GM19395 (cell line): ENCODE measurements at regions not wholly inside any gene's neighbourhood (a gene's known extent, or its start where the extent isn't known, plus 50 kb on each side); places are given as distances from the start of the nearest gene placed in this dataset.
"Not testable (repeated sequence)": the region's sequence is repeated elsewhere in the genome, so short reads cannot be mapped to it uniquely, and the experiment has no call there.

Experiments
- ATAC-seq: cut with Tn5 transposase; IDR thresholded peaks from one replicate; pipeline ENCODE4 v1.9.1; 2021; ENCODE audit warnings: mild to moderate bottlenecking, moderate library complexity; ENCODE audit not compliant: unreplicated experiment

DNA sequence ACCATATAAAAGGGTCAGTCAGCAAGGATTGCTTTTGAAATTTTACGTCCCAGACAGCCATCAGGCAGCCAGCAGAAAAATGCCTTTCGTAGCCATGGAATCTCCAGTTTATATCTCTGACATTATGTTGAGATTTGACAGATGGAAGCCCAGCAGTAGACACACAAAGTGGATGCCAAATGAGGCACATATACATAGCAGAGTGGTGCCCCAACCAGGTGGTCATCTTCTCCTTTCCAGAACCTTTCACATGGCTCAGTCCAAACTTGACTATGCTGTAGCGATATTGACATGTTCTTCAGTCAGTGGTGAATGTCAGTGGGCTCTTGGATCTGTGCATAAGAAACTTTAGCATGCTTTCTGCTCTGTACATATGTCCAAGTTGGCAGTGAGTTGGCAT, 123.3 kb upstream of the GBE1 start:
- no peak for ATAC-seq

DNA sequence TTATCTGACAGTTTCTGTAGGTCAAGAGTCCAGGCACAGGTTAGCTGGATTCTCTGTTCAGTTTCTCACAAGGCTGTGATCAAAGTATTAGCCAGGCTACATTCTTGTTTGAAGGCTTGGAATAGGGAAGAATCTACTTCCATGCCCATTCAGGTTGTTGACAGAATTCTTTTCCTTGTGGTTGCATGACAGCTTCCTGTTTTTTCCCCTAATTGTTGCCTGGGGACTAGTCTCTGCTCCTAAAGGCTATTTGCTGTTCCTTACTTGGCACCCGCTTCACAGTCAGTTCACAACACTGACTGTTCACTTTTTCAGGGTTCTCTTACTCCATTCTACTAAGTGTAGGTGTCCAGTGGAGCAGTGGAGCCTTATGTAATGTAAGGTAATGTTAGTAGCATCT, 115.4 kb upstream of the GBE1 start:
- no peak for ATAC-seq

DNA sequence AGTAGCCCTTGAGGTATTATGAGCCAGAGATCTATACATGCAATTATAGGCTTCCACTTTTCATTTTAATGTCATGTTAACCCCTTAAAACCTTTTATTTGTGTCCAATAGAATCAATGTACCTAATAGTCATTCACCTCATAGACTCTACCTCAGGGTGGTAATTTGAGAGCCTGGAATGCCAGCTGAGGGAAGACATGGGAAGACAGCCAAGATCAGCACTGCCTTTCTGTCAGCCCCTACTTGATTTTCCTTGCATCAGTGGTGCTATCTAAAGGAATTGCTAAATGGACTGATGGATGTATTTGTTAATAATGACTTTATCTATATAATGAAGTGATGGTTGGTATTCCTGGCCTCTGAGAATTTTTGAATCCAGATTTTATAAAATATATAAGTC, 113.3 kb upstream of the GBE1 start:
- no peak for ATAC-seq

DNA sequence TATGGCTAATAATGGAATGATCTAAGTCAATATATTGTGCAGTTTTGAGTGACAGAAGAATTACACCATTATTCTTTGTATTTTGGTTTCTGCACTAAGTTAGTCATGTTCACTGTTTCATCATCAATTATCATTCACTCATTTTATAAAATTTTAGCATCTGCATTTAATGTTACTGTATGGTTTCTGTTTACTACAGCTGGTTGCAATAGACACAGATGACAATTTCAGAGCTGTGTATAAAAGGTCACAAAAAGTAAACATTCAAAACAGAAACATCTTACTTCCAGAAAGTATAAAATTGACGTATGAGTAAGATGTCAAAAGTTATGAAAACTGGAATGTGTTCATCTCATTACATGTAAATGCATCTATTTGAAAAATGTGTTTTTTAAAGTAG, 111.1 kb upstream of the GBE1 start:
- no peak for ATAC-seq

GRCh38 chr3:81871358-81872155, 110.1 kb upstream of the GBE1 start:
- ATAC-seq: no peak

- no peak for ATAC-seq
Measured at GRCh38 chr3:81869382-81869781, 107.9 kb upstream of the GBE1 start.

DNA sequence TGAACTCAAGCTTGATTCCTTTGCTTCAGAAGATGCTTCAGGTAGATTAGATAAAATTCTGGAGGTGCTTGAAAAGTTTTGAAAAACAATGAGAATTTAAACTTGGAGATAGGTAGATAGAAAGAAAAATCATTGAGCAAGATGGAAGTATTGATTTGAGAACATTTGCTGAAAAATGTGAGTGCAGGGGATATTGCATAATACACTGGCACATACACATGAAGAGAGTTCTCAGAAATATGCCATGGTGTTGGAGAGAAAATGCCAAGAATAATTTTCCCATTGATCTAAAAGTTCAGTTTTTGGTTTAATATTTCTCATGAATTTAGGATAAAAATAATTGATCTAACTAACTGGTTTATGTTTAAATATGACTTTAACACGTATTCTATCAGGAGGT, 107.2 kb upstream of the GBE1 start:
- no peak for ATAC-seq

GRCh38 chr3:81867875-81868274, 106.4 kb upstream of the GBE1 start:
- no peak for ATAC-seq

- ATAC-seq: not testable (repeated sequence)
Measured at GRCh38 chr3:81865164-81865563, 103.7 kb upstream of the GBE1 start.

- ATAC-seq: no peak
Measured at GRCh38 chr3:81864272-81864671, 102.8 kb upstream of the GBE1 start.

DNA sequence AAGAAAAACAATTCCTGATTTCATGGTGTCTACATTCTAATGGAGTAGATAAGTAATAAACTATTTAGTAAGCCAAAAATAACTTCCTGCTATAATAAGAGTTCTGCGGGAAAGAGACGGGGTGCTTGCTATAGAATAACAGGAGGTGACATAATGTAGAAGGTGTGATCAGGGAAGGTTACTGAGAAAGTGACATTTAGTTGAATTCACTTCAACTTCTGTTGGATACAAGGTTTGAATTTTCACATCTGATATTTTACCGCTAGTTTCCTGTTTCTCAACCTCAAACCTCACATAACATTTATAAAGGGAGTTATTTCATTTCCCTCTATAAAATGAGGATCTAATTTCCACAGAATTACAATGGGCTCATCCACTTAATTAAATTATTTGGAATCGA, 102.3 kb upstream of the GBE1 start:
- no peak for ATAC-seq

- no peak for ATAC-seq
Measured at GRCh38 chr3:81861593-81861992, 100.1 kb upstream of the GBE1 start.

- no peak for ATAC-seq
Measured at GRCh38 chr3:81859524-81859923, 98.1 kb upstream of the GBE1 start.

GRCh38 chr3:81853431-81853830, 92.0 kb upstream of the GBE1 start:
- ATAC-seq: no peak

GRCh38 chr3:81851176-81851575, 89.7 kb upstream of the GBE1 start:
- no peak for ATAC-seq

DNA sequence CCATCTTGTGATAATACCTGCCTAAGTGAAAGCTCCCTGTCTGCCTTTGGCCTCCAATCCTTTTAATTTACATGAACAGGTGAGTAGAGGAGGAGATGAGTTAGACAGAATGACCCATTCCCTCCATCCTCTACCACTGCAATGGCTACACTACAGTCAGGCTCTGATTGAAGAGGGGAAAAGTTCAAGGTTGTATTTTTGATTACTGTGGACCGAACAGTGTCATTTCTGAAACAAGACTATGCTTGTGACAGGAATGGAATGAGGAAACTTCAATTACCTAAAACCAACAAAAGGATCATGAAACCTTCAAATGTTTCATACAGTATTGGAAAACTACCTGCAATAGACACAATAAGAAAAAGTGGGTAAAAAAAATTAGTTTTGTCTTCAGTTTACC, 85.5 kb upstream of the GBE1 start:
- no peak for ATAC-seq

DNA sequence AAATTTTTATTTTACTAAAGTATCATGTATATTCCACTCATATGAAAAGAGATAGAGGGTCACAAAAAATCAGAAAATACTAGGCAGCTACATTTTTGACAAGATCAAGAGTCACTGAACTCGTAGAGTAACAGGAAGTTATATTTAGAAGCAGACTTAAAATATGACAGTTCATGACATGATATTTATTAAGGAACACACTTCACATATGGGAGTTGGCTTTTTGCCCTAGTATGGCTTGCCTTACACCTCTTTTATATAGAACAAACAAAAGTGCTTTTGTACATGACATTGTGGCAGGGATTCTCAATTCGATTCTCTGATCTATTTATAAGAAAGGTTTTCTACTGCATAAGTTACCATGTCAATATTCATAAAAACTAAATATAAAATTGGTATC, 80.1 kb upstream of the GBE1 start:
- no peak for ATAC-seq

DNA sequence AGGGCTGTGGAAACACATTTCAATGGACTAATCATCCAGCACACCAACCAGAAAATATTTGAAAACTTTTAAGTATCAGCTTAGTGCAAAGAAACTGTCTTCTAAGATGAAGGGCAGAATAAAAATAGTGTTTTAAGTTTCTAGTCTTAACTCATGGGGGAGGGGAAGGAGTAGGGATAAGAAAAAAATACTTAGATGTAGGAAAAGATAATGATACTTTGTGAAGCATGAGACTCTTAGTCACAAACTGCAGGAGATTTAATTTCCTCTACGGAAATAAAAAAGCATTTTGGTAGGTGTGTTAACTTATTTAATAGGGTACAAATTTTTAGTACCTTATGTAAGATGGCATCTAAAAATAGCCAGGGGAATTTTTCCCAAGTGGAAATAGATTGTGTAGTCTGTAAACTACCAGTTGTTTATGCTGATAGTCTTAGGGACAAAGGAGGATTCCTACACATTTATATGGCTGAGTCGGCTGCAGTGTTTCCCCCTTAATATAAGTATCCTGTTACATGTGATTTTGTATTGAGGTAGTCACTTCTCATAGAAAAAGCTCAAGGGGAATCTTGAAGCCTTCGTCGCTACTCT, 78.2 kb upstream of the GBE1 start:
- ATAC-seq: no peak

- no peak for ATAC-seq
Measured at GRCh38 chr3:81838457-81838856, 77.0 kb upstream of the GBE1 start.

- no peak for ATAC-seq
Measured at GRCh38 chr3:81837071-81837593, 75.7 kb upstream of the GBE1 start.

DNA sequence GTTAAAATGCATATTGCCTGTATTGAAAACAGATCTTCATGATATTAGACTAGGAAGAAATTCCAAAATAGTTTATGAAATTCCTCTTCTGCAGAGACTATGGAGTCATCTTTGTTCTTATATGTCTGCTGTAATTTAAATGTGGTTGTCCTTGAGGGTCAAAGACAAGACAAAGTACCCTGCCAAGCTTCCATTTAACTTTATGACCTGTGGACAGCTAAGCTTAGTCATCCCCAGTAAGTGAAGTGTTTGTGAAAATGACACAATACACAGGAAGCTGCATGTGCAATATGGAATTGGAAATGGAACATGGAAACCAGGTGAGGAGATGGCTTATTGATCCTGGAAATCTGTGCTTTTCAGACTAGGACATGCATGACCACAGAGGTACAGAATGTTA, 68.5 kb upstream of the GBE1 start:
- ATAC-seq: no peak

GRCh38 chr3:81829272-81829671, 67.8 kb upstream of the GBE1 start:
- not testable (repeated sequence) for ATAC-seq
